ENCODE measurements at regions not wholly inside any gene's neighbourhood (a gene's known extent, or its start where the extent isn't known, plus 50 kb on each side); places are given as distances from the start of the nearest gene placed in this dataset.
"Not testable (repeated sequence)": the region's sequence is repeated elsewhere in the genome, so short reads cannot be mapped to it uniquely, and the experiment has no call there.

- no peak for DNase-seq
Measured at GRCh38 chr10:120760253-120760652, 90.9 kb upstream of the WDR11 start.

DNA sequence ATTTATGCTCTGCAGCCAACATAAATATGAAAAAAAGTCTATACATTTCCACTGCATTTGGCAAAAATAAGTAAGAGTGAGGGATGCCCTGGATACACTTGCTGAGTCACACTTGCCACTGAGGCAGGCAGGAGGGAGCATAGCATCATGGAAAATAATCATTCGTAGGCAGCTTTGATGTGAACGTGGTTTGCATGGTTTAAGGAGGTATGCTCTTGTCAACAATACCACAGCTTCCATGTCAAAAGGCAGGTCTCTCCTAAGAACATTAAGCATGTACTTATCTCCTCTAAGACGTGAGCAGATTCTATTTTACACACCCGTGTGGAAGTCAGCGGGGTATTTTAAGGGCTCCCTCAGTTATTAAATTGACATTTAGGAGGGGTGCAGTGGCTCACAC lies 89.2 kb upstream of the WDR11 start:
- no peak for DNase-seq

DNA sequence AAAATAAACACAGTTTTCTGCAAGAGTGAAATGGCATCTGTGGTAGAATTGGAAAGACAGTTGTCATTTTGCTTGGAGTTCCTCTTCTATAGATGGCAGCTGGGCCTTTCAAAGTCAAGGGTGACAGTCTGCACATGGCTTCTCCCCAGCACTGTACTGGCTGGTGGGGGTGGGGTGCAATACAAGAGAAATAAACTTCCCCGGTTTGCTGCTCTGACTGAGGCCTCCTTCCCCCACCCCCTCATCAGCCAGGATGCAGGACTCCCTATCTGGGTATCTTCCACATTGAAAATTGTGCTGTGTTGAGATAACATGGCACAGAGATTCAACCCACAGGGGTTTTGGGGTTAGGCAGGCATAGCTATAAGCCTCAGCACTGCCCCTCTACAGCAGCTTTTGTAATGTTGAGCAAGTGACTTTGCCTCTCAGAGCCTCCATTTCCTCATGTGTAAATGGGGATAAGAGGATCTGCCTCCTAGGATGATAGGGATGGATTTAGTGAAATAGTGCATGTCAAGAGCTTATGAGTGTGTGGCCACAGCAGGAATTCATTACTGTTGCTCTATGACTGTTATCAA lies 85.8 kb upstream of the WDR11 start:
- DNase-seq, result no peak

DNA sequence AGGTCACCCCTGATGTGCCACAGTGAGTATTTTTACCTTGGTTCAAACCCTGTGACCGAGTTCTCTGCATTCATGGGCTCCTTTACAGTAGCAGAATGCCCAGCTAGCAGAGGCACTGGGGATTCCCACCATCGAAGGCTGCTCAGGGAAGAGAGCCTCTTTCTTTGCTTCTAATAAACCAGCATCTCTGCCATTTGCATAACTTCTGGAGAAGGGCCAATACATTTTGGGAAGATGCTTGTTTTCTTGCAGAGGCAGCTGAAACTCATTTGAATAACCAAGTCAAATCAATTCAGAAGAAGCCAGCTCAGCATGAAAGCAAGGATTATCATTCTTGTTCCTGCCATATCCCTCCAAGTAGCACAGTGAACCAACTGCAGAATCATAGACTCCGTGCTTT lies 82.9 kb upstream of the WDR11 start:
- DNase-seq, result no peak

GRCh38 chr10:120770496-120770895 lies 80.7 kb upstream of the WDR11 start:
- DNase-seq, result no peak

DNA sequence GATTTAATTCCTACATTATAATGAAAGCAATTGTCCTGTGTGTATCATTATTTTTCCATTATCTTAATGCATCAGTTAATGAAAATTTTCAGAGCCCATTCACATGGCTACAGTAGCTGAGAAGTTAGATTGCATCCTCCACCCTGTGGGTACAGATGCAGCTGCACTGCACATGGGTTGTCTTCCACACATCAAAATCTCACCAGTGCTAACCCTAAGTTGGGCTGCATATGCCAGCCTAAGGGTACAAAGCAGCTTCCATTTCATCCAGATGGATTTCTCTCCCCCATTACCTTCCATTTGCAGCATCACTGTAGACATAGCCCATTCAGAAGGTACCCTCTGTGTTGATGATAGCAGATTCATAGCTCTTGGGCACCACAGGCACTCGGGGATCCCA lies 74.7 kb upstream of the WDR11 start:
- no peak for DNase-seq

- no peak for DNase-seq
Measured at GRCh38 chr10:120782336-120782735, 68.8 kb upstream of the WDR11 start.

DNA sequence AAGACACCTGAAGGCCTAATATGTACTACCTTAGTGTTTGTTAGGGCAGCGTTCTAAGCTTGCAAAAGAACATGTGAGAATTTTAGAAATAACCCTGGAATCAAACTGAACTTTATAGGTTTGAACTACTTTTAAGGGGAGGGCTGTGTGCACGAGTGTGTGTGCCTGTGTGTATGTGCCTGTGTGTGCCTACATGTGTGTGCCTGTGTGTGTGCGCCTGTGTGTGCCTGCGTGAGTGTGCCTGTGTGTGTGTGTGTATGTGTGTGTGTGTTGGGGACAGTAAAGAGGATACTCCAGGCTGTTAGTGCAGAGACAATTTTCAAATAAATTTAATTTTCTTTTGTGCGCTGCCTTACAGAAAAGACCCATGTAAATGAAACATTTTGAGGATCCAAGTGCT lies 68.1 kb upstream of the WDR11 start:
- DNase-seq, result no peak

GRCh38 chr10:120783867-120784266 lies 67.3 kb upstream of the WDR11 start:
- no peak for DNase-seq

- DNase-seq, result no peak
Measured at GRCh38 chr10:120788771-120789170, 62.4 kb upstream of the WDR11 start.

GRCh38 chr10:120789303-120790203 lies 61.6 kb upstream of the WDR11 start:
- no peak for DNase-seq

GRCh38 chr10:120791316-120791715 lies 59.8 kb upstream of the WDR11 start:
- no peak for DNase-seq

DNA sequence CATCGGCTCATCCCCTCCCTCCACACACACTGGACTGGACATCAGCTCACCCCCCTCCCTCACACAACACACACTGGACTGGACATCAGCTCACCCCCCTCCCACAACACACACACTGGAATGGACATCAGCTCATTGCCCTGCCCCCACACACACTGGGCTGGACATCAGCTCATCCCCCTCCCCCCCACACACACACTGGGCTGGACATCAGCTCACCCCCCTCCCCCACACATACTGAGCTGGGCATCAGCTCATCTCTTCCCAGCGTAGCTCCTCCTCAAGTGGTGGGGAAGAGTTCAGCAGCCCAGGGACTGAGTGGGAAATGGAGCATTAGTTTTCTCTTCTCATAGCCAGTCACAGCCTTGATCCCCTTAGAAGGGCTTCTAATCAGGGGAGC lies 58.1 kb upstream of the WDR11 start:
- DNase-seq, result no peak

DNA sequence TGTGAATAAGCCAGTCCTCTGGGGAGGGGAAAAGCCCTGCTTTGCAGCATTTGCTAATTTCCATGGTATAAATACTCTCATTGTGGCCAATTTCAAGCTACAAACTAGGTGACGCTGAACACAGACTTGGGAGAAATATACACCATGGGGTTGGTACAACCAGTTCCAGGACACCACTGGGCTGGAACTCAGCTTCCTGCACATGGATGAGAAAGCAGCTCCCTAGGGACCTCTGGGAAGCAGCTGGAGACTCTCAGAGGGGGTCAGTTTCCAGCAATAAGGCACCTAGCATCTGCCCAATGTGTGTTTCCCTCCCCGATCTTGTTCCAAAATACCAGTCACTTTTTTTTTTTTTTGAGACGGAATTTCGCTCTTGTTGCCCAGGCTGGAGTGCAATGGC lies 56.8 kb upstream of the WDR11 start:
- no peak for DNase-seq

- DNase-seq, result not testable (repeated sequence)
Measured at GRCh38 chr10:120798276-120798675, 52.9 kb upstream of the WDR11 start.

- DNase-seq, result no peak
Measured at GRCh38 chr10:120799849-120800248, 51.3 kb upstream of the WDR11 start.

- DNase-seq, result no peak
Measured at GRCh38 chr10:120800528-120801323, 50.4 kb upstream of the WDR11 start.
